HL-60 (cell line): ENCODE measurements at regions not wholly inside any gene's neighbourhood (a gene's known extent, or its start where the extent isn't known, plus 50 kb on each side); places are given as distances from the start of the nearest gene placed in this dataset.

Experiments
- REST ChIP-seq: IDR thresholded peaks from 2 replicates; pipeline ENCODE4 v1.6.1; 2012; ENCODE audit warnings: low read depth; ENCODE audit not compliant: insufficient replicate concordance
- TF ChIP-seq, protein P1 (sequence below): IDR thresholded peaks from one replicate; pipeline ENCODE4 v1.5.1; 2011; ENCODE audit warnings: low read length, control low read depth, inconsistent platforms; ENCODE audit not compliant: insufficient read depth

DNA sequence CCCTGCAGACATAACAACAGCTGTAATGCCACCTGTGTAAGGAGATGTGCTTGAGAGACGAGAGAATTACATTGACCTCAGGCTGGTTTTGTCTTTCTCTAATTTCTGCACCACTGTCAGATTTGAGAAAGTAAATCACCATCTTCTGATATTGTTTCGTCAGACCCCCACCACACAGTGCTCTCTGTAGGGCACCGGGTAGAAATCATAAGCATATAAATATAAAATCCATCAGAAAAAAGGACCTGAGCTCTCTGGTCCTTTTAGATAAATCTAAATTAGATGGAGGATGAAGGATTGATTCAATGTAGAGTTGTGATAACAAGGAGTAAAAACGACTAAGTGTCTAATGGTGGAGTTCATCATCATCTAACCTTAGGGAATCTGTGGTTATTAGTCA is 1981.0 kb upstream of the PRR20A start:
- no peak for TF ChIP-seq REST
- TF ChIP-seq, protein P1, sequence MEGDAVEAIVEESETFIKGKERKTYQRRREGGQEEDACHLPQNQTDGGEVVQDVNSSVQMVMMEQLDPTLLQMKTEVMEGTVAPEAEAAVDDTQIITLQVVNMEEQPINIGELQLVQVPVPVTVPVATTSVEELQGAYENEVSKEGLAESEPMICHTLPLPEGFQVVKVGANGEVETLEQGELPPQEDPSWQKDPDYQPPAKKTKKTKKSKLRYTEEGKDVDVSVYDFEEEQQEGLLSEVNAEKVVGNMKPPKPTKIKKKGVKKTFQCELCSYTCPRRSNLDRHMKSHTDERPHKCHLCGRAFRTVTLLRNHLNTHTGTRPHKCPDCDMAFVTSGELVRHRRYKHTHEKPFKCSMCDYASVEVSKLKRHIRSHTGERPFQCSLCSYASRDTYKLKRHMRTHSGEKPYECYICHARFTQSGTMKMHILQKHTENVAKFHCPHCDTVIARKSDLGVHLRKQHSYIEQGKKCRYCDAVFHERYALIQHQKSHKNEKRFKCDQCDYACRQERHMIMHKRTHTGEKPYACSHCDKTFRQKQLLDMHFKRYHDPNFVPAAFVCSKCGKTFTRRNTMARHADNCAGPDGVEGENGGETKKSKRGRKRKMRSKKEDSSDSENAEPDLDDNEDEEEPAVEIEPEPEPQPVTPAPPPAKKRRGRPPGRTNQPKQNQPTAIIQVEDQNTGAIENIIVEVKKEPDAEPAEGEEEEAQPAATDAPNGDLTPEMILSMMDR: no peak
